ENCODE measurements at regions not wholly inside any gene's neighbourhood (a gene's known extent, or its start where the extent isn't known, plus 50 kb on each side); places are given as distances from the start of the nearest gene placed in this dataset.

DNA sequence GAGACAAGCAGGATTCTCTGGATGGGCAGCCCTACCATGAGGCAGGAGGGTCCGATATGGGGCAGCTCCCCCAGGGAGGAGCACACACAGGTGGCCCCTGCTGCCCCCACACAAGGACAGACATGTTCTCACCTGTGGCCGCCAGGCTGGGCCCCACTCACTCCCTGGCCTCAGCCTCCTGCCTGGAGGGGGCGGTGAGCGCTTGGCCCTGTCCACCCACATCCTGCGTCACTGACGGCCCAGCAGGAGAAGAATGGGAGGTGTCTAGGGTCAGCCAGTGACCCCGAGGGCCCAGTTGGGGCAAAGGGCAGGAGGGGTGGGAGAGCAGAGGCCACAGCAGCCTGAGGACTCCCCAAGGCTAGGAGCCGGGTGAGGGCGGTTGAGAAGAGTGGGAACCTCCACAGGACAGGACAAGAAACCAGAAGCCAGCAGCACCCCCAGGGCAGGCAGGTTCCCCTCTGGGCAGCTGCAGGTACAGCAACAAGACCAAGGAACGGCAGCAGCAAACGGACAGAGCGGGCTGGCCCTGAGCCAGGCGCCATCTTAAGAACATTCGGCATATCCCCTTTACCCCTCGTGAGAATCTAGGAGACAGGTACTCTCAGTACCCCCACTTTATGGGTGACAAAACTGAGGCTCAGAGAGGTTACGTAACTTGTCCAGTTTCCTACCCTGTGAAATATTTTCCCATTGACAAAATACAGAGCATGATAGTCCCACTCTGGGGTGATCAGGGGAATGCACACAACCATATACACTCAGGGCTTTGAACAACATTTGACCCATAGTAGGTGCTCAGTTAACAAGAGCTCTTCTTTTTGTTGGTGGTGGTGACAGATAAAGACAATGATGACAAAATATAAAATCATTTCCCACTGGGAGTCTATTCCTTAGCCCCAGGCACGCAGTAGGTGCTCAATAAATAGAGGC, 74.3 kb downstream of the NCOR2 start:
- Mint-ChIP-seq H3K27ac (peak overlapping the region; percentile 98), H3K4me3 (peak overlapping the region; percentile 16), H3K36me3 (ENCODE audit: low read depth) (peaks cover 13% of the 10 kb centered on the region), H3K4me1 (ENCODE audit: low read depth) (peaks cover 50% of the 10 kb centered on the region), H3K9me3 (no peaks in the 10 kb centered on the region), H3K27me3 (no peaks in the 10 kb centered on the region)
- intact Hi-C loops (cut with micrococcal nuclease) = no loop called here
- ChIA-PET CTCF (interaction anchor here (1.2 kb wide), 2 partner anchors 40 to 53 kb away, joined by 5 read pairs; no protein-coding TSS in a partner anchor), POLR2A (interaction anchor here (0.8 to 1.4 kb wide), 6 partner anchors 8 to 71 kb away, joined by 3 to 4 read pairs (median 4); no protein-coding TSS in a partner anchor)
- DNase-seq = no peak
- TF ChIP-seq, protein P1, sequence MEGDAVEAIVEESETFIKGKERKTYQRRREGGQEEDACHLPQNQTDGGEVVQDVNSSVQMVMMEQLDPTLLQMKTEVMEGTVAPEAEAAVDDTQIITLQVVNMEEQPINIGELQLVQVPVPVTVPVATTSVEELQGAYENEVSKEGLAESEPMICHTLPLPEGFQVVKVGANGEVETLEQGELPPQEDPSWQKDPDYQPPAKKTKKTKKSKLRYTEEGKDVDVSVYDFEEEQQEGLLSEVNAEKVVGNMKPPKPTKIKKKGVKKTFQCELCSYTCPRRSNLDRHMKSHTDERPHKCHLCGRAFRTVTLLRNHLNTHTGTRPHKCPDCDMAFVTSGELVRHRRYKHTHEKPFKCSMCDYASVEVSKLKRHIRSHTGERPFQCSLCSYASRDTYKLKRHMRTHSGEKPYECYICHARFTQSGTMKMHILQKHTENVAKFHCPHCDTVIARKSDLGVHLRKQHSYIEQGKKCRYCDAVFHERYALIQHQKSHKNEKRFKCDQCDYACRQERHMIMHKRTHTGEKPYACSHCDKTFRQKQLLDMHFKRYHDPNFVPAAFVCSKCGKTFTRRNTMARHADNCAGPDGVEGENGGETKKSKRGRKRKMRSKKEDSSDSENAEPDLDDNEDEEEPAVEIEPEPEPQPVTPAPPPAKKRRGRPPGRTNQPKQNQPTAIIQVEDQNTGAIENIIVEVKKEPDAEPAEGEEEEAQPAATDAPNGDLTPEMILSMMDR (IDR thresholded peaks at IDR 0.05) = no peak
- ATAC-seq = no peak

DNA sequence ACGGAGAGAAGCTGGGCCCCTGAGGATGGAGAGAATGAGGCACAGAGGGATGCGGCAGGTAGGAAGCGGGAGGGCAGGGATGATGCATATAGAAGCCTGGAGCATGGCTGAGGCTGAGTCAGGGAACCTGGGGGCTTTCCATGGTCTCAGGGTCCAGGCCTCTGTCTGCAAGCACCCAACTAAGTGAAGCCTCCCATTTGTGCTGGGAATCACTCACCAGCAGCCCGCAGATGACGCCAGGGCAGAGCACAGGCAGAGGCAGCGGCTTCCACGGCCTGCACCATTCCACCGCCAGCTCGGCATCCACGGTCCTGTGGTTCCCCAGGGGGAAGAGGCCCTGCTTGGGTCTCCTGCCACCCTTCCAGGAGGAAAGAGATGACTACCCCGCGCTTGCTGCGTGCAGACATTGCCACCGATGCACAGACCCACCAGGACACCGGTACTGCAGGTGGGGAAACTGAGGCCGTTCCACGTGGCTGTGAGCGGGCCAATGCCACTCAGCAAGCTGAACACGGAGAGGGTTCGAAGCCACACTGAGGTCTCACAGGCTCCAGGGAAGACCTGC, 75.5 kb downstream of the NCOR2 start:
- intact Hi-C loops (cut with micrococcal nuclease) = no loop called here
- TF ChIP-seq, protein P1 (IDR thresholded peaks at IDR 0.05) = no peak
- peaks cover 40% of the 10 kb centered on the region for H3K4me1 Mint-ChIP-seq (ENCODE audit: low read depth)
- no peak for ATAC-seq
- no peak for DNase-seq
- CTCF ChIA-PET = interaction anchor here (1.7 kb wide), 1 partner anchor 8 kb away, joined by 3 read pairs; no protein-coding TSS in a partner anchor
- H3K27ac Mint-ChIP-seq = no peak overlapping the region
- peaks cover 13% of the 10 kb centered on the region for H3K36me3 Mint-ChIP-seq (ENCODE audit: low read depth)
- no peaks in the 10 kb centered on the region for H3K9me3 Mint-ChIP-seq
- no peak overlapping the region for H3K4me3 Mint-ChIP-seq
- H3K27me3 Mint-ChIP-seq = no peaks in the 10 kb centered on the region
- POLR2A ChIA-PET = no interaction called here

DNA sequence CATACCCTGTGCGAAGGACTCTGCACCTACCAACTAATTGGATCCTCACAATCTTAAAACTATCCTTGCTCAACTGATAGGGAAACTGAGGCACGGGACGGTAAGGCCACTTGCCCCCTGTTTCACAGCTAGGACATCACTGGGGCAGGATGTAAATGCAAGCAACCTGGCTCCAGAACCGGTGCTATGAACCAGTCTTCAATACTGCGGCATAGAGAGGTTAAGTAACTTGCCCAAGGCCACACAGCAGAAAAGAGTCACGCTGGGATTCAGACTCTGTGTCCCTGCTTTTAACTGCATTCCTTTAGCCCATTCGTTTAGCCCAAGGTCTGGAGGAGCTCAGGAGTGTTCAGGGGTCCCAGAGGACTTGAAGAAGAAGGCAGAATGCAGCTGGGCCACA, 76.1 kb downstream of the NCOR2 start:
- POLR2A ChIA-PET = no interaction called here
- intact Hi-C loops (cut with micrococcal nuclease) = no loop called here
- Mint-ChIP-seq H3K27me3 (no peaks in the 10 kb centered on the region), H3K27ac (no peak overlapping the region), H3K9me3 (no peaks in the 10 kb centered on the region), H3K4me1 (ENCODE audit: low read depth) (peaks cover 37% of the 10 kb centered on the region), H3K4me3 (no peak overlapping the region), H3K36me3 (ENCODE audit: low read depth) (peaks cover 13% of the 10 kb centered on the region)
- no peak for DNase-seq
- CTCF ChIA-PET = interaction anchor here (1.7 kb wide), 1 partner anchor 9 kb away, joined by 3 read pairs; no protein-coding TSS in a partner anchor
- TF ChIP-seq, protein P1 (IDR thresholded peaks at IDR 0.05) = no peak
- no peak for ATAC-seq

DNA sequence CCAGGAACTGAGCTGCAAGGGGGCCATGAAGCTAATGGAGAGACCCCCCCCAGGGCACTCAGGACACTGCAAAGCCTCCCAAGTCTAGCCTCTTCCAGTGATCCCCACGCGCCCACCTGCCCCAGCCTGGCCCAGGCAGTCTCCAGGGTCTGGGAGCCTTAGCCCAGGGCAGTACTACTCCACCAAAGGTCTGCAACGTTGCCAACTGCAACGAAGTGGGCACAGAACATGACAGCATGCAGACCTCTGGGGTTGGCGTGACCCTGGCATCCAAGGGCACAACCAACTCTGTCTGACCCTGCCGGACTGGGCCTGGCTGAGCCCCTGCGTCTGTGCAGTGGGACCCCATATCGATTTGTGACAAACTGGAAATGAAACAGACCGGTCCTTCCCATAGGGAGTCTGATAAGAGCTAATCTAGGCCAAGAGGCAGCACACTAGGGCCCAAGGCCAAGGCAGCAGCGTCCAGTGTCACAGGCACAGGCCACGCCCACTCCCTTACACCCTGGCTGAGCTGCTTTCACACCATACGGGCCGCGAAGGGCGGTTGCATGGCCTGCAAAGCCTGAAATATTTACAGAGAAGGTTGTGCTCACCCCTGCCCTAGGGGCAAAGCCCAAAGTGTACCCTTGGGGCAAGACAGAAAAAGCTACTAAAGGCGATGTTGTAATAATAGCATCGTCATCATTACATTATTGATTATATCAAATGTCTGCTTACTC, 76.7 kb downstream of the NCOR2 start:
- ChIA-PET CTCF (interaction anchor here (1.7 kb wide), 1 partner anchor 10 kb away, joined by 3 read pairs; no protein-coding TSS in a partner anchor), POLR2A (interaction anchor here (0.6 kb wide), 1 partner anchor 416 kb away, joined by 3 read pairs; no protein-coding TSS in a partner anchor)
- intact Hi-C loops (cut with micrococcal nuclease) = no loop called here
- peaks cover 15% of the 10 kb centered on the region for H3K36me3 Mint-ChIP-seq (ENCODE audit: low read depth)
- no peak for DNase-seq
- H3K4me3 Mint-ChIP-seq = no peak overlapping the region
- no peaks in the 10 kb centered on the region for H3K27me3 Mint-ChIP-seq
- TF ChIP-seq, protein P1 (IDR thresholded peaks at IDR 0.05) = no peak
- peaks cover 33% of the 10 kb centered on the region for H3K4me1 Mint-ChIP-seq (ENCODE audit: low read depth)
- ATAC-seq = no peak
- no peaks in the 10 kb centered on the region for H3K9me3 Mint-ChIP-seq
- H3K27ac Mint-ChIP-seq = no peak overlapping the region

Data from activated CD8-positive, alpha-beta T cell treated with anti-CD3 and anti-CD28 coated beads for 36 hours (primary cell).